ENCODE measurements at regions not wholly inside any gene's neighbourhood (a gene's known extent, or its start where the extent isn't known, plus 50 kb on each side); places are given as distances from the start of the nearest gene placed in this dataset.

DNA sequence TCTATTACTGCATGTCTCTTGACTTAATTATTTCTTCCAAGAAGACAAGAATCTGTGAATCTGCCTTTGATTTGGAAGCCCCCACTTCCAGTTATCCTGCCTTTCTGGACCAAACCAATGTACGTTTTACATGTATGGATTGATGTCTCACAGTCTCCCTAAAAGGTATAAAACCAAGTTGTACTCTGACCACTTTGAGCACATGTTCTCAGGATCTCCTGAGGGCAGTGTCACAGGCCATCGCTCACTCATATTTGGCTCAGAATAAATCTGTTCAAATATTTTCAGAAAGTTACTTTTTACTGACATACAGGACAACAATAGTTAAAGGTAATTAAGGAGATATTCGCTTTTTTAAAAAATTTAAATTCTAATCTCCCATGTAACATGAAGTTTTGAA lies 188.6 kb upstream of the CPXCR1 start:
- TF ChIP-seq, protein P1, sequence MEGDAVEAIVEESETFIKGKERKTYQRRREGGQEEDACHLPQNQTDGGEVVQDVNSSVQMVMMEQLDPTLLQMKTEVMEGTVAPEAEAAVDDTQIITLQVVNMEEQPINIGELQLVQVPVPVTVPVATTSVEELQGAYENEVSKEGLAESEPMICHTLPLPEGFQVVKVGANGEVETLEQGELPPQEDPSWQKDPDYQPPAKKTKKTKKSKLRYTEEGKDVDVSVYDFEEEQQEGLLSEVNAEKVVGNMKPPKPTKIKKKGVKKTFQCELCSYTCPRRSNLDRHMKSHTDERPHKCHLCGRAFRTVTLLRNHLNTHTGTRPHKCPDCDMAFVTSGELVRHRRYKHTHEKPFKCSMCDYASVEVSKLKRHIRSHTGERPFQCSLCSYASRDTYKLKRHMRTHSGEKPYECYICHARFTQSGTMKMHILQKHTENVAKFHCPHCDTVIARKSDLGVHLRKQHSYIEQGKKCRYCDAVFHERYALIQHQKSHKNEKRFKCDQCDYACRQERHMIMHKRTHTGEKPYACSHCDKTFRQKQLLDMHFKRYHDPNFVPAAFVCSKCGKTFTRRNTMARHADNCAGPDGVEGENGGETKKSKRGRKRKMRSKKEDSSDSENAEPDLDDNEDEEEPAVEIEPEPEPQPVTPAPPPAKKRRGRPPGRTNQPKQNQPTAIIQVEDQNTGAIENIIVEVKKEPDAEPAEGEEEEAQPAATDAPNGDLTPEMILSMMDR (conservative IDR thresholded peaks at IDR 0.05; ENCODE audit: low read length), result no peak
- no peak for TF ChIP-seq EZH2phosphoT487 (IDR thresholded peaks at IDR 0.05; ENCODE audit: borderline replicate concordance)

All from Loucy (cell line).